HG03565 (cell line): ENCODE measurements at regions not wholly inside any gene's neighbourhood (a gene's known extent, or its start where the extent isn't known, plus 50 kb on each side); places are given as distances from the start of the nearest gene placed in this dataset.
A peak's percentile ranks its signal among the peaks of the same experiment; 100 is the strongest.
"Not testable (repeated sequence)": the region's sequence is repeated elsewhere in the genome, so short reads cannot be mapped to it uniquely, and the experiment has no call there.

Source experiments
- ATAC-seq: cut with Tn5 transposase; IDR thresholded peaks from one replicate; pipeline ENCODE4 v1.9.1; 2021; ENCODE audit warnings: mild to moderate bottlenecking, moderate library complexity; ENCODE audit not compliant: unreplicated experiment

GRCh38 chr17:45554479-45554878, 64.0 kb upstream of the PLEKHM1 start:
- not testable (repeated sequence) for ATAC-seq

- not testable (repeated sequence) for ATAC-seq
Observed at GRCh38 chr17:45558821-45559220, 68.3 kb upstream of the PLEKHM1 start.

- ATAC-seq, result not testable (repeated sequence)
Observed at GRCh38 chr17:45562868-45563267, 72.3 kb upstream of the PLEKHM1 start.

- not testable (repeated sequence) for ATAC-seq
Observed at GRCh38 chr17:45563283-45563682, 72.8 kb upstream of the PLEKHM1 start.

GRCh38 chr17:45568275-45568674, 77.8 kb upstream of the PLEKHM1 start:
- ATAC-seq, result not testable (repeated sequence)

- ATAC-seq, result not testable (repeated sequence)
Observed at GRCh38 chr17:45573326-45573725, 82.8 kb upstream of the PLEKHM1 start.

GRCh38 chr17:45573924-45574770, 83.6 kb upstream of the PLEKHM1 start:
- ATAC-seq, result no peak

- ATAC-seq, result no peak
Observed at GRCh38 chr17:45575126-45575885, 84.8 kb upstream of the PLEKHM1 start.

GRCh38 chr17:45576527-45577307, 86.2 kb upstream of the PLEKHM1 start:
- ATAC-seq, result not testable (repeated sequence)

- no peak for ATAC-seq
Observed at GRCh38 chr17:45577571-45578279, 87.2 kb upstream of the PLEKHM1 start.

- ATAC-seq, result no peak
Observed at GRCh38 chr17:45578516-45579455, 88.3 kb upstream of the PLEKHM1 start.

GRCh38 chr17:45579529-45580495, 89.3 kb upstream of the PLEKHM1 start:
- ATAC-seq, result no peak

- ATAC-seq, result no peak
Observed at GRCh38 chr17:45580924-45581323, 90.4 kb upstream of the PLEKHM1 start.

GRCh38 chr17:45581860-45582259, 91.3 kb upstream of the PLEKHM1 start:
- no peak for ATAC-seq

GRCh38 chr17:45584092-45585036, 93.8 kb upstream of the PLEKHM1 start:
- ATAC-seq, result peak; percentile 45

- ATAC-seq, result peak; percentile 42
Observed at GRCh38 chr17:45585037-45585733, 94.7 kb upstream of the PLEKHM1 start.
